ENCODE measurements at regions not wholly inside any gene's neighbourhood (a gene's known extent, or its start where the extent isn't known, plus 50 kb on each side); places are given as distances from the start of the nearest gene placed in this dataset.
"Not testable (repeated sequence)": the region's sequence is repeated elsewhere in the genome, so short reads cannot be mapped to it uniquely, and the experiment has no call there.

GRCh38 chr1:73100216-73100615, 817.9 kb upstream of the NEGR1 start:
- H3K4me3 ChIP-seq (ENCODE audit: low read depth, low read length) = no peak overlapping the region

- no peak overlapping the region for H3K4me3 ChIP-seq (ENCODE audit: low read depth, low read length)
Observed at GRCh38 chr1:73097917-73098316, 815.6 kb upstream of the NEGR1 start.

- H3K4me3 ChIP-seq (ENCODE audit: low read depth, low read length) = no peak overlapping the region
Observed at GRCh38 chr1:73096841-73097240, 814.5 kb upstream of the NEGR1 start.

- H3K4me3 ChIP-seq (ENCODE audit: low read depth, low read length) = no peak overlapping the region
Observed at GRCh38 chr1:73092383-73092782, 810.0 kb upstream of the NEGR1 start.

- H3K4me3 ChIP-seq (ENCODE audit: low read depth, low read length) = no peak overlapping the region
Observed at GRCh38 chr1:73066866-73067265, 784.5 kb upstream of the NEGR1 start.

- H3K4me3 ChIP-seq (ENCODE audit: low read depth, low read length) = no peak overlapping the region
Observed at GRCh38 chr1:73065339-73066041, 783.2 kb upstream of the NEGR1 start.

- no peak overlapping the region for H3K4me3 ChIP-seq (ENCODE audit: low read depth, low read length)
Observed at GRCh38 chr1:73056826-73057225, 774.5 kb upstream of the NEGR1 start.

GRCh38 chr1:73044241-73045036, 762.1 kb upstream of the NEGR1 start:
- no peak overlapping the region for H3K4me3 ChIP-seq (ENCODE audit: low read depth, low read length)

- H3K4me3 ChIP-seq (ENCODE audit: low read depth, low read length) = no peak overlapping the region
Observed at GRCh38 chr1:73042403-73042802, 760.1 kb upstream of the NEGR1 start.

GRCh38 chr1:73040811-73041210, 758.5 kb upstream of the NEGR1 start:
- H3K4me3 ChIP-seq (ENCODE audit: low read depth, low read length) = no peak overlapping the region

GRCh38 chr1:73034271-73034670, 751.9 kb upstream of the NEGR1 start:
- H3K4me3 ChIP-seq (ENCODE audit: low read depth, low read length) = no peak overlapping the region

GRCh38 chr1:73033640-73034039, 751.3 kb upstream of the NEGR1 start:
- H3K4me3 ChIP-seq (ENCODE audit: low read depth, low read length) = no peak overlapping the region

GRCh38 chr1:73029571-73029970, 747.2 kb upstream of the NEGR1 start:
- no peak overlapping the region for H3K4me3 ChIP-seq (ENCODE audit: low read depth, low read length)

- no peak overlapping the region for H3K4me3 ChIP-seq (ENCODE audit: low read depth, low read length)
Observed at GRCh38 chr1:73026114-73026513, 743.8 kb upstream of the NEGR1 start.

GRCh38 chr1:73009938-73010337, 727.6 kb upstream of the NEGR1 start:
- no peak overlapping the region for H3K4me3 ChIP-seq (ENCODE audit: low read depth, low read length)

GRCh38 chr1:73009311-73009710, 727.0 kb upstream of the NEGR1 start:
- no peak overlapping the region for H3K4me3 ChIP-seq (ENCODE audit: low read depth, low read length)

GRCh38 chr1:72997624-72998023, 715.3 kb upstream of the NEGR1 start:
- H3K4me3 ChIP-seq (ENCODE audit: low read depth, low read length) = no peak overlapping the region

GRCh38 chr1:72997041-72997440, 714.7 kb upstream of the NEGR1 start:
- H3K4me3 ChIP-seq (ENCODE audit: low read depth, low read length) = no peak overlapping the region

- H3K4me3 ChIP-seq (ENCODE audit: low read depth, low read length) = not testable (repeated sequence)
Observed at GRCh38 chr1:72987871-72988270, 705.5 kb upstream of the NEGR1 start.

GRCh38 chr1:72986591-72987290, 704.4 kb upstream of the NEGR1 start:
- H3K4me3 ChIP-seq (ENCODE audit: low read depth, low read length) = no peak overlapping the region

- not testable (repeated sequence) for H3K4me3 ChIP-seq (ENCODE audit: low read depth, low read length)
Observed at GRCh38 chr1:72985024-72985423, 702.7 kb upstream of the NEGR1 start.

GRCh38 chr1:72983011-72983410, 700.7 kb upstream of the NEGR1 start:
- H3K4me3 ChIP-seq (ENCODE audit: low read depth, low read length) = peak overlapping the region; percentile 35

All from iPS-11a (cell line).